H1 (cell line): ENCODE measurements at regions not wholly inside any gene's neighbourhood (a gene's known extent, or its start where the extent isn't known, plus 50 kb on each side); places are given as distances from the start of the nearest gene placed in this dataset.
A peak's percentile ranks its signal among the peaks of the same experiment; 100 is the strongest.

ENCODE experiments used
- CTCF ChIA-PET: fragments of 300-600 bp; sonication (Branson Sonifier 250); formaldehyde crosslinking; loops from one replicate; lab custom pipeline; 2021; ENCODE audit not compliant: partially characterized antibody; lab: Charles Lee
- POLR2A ChIA-PET: fragments of 300-600 bp; sonication (Branson Sonifier 250); formaldehyde crosslinking; loops from one replicate; lab custom pipeline; 2021; ENCODE audit warnings: inconsistent platforms; ENCODE audit not compliant: partially characterized antibody; lab: Charles Lee
- DNase-seq, 2 experiments: peaks; one replicate each; pipeline versions ENCODE4 v3.0.0 to v3.0.0-alpha.2; 2010 to 2022; ENCODE audit warnings: low spot score in 2 of 2, low read depth in 1 of 2, mixed read lengths in 1 of 2
- FAIRE-seq: peaks from 2 replicates; lab custom pipeline; 2011; peaks lifted over from hg19 to GRCh38; lab: Jason Lieb, UNC
- H2AFZ ChIP-seq: 2 replicates; pipeline ENCODE4 v1.8.1; 2012; ENCODE audit warnings: low read length, inconsistent platforms
- H2AK5ac ChIP-seq: 2 replicates; pipeline ENCODE4 v1.6.1; 2013; ENCODE audit warnings: low read depth, low read length
- H2BK120ac ChIP-seq: replicated peaks from 2 replicates; pipeline ENCODE3; 2013; ENCODE audit warnings: low read depth, low read length, inconsistent platforms
- H2BK12ac ChIP-seq: 2 replicates; pipeline ENCODE4 v1.6.1; 2013; ENCODE audit warnings: low read depth, low read length
- H2BK15ac ChIP-seq: 2 replicates; pipeline ENCODE4 v1.6.1; 2013; ENCODE audit warnings: low read length
- H2BK20ac ChIP-seq: 2 replicates; pipeline ENCODE4 v1.6.1; 2013; ENCODE audit warnings: low read length
- H2BK5ac ChIP-seq: 2 replicates; pipeline ENCODE4 v1.6.1; 2013; ENCODE audit warnings: low read depth, low read length
- H3K14ac ChIP-seq: 2 replicates; pipeline ENCODE4 v1.6.1; 2013; ENCODE audit warnings: inconsistent platforms; ENCODE audit not compliant: insufficient read length
- H3K18ac ChIP-seq: 2 replicates; pipeline ENCODE4 v1.6.1; 2013; ENCODE audit warnings: low read length; ENCODE audit errors: extremely low read depth
- H3K23ac ChIP-seq: 2 replicates; pipeline ENCODE4 v1.6.1; 2013; ENCODE audit warnings: inconsistent platforms; ENCODE audit not compliant: insufficient read length
- H3K23me2 ChIP-seq: 2 replicates; pipeline ENCODE4 v1.6.1; 2013; ENCODE audit warnings: low read depth, low read length
- H3K27ac ChIP-seq: 2 replicates; pipeline ENCODE4 v1.6.1; 2011; ENCODE audit warnings: low read depth, low read length, inconsistent platforms
- H3K27me3 ChIP-seq, 4 experiments: replicated peaks in 1 of 4; 1 replicate in 1 of 4; 2 replicates in 3 of 4; pipeline versions ENCODE4 v1.6.1 to v1.8.1; 2011 to 2013; ENCODE audit warnings: low read length in 3 of 4, mild to moderate bottlenecking in 3 of 4, inconsistent platforms in 2 of 4, mixed read lengths in 2 of 4, moderate library complexity in 1 of 4; ENCODE audit not compliant: control insufficient read depth in 3 of 4, insufficient read depth in 3 of 4; ENCODE audit errors: extremely low read depth in 1 of 4
- H3K36me3 ChIP-seq, 4 experiments: 2 replicates each; pipeline versions ENCODE4 v1.6.1 to v1.8.1; 2011 to 2013; ENCODE audit warnings: mild to moderate bottlenecking in 4 of 4, low read length in 3 of 4, moderate library complexity in 2 of 4, control low read depth in 1 of 4, inconsistent platforms in 1 of 4; ENCODE audit not compliant: insufficient read depth in 4 of 4, control insufficient read depth in 2 of 4
- H3K4ac ChIP-seq: replicated peaks from 2 replicates; pipeline ENCODE3; 2013; ENCODE audit warnings: low read length, low read depth, mixed read lengths, inconsistent platforms; ENCODE audit not compliant: insufficient read length
- H3K4me1 ChIP-seq, 4 experiments: replicated peaks in 1 of 4; 1 replicate in 1 of 4; 2 replicates in 3 of 4; pipeline versions ENCODE4 v1.6.1 to v1.8.1; 2011 to 2013; ENCODE audit warnings: low read length in 3 of 4, inconsistent platforms in 2 of 4, mixed read lengths in 1 of 4; ENCODE audit not compliant: insufficient read depth in 4 of 4, control insufficient read depth in 3 of 4
- H3K4me2 ChIP-seq, 2 experiments: 2 replicates each; pipeline versions ENCODE4 v1.6.1 to v1.8.1; 2011 to 2013; ENCODE audit warnings: low read depth in 2 of 2, low read length in 2 of 2, control low read depth in 1 of 2, inconsistent platforms in 1 of 2, mild to moderate bottlenecking in 1 of 2; ENCODE audit not compliant: insufficient read depth in 1 of 2
- H3K4me3 ChIP-seq, 4 experiments: fragments of 200-600, 300-600 bp in 1 of 4; sonication (generic), shearing (Covaris generic), sonication (Bioruptor Twin) in 1 of 4; 2 replicates each; pipeline versions ENCODE4 v1.5.1 to v1.8.1; 2011 to 2016; ENCODE audit warnings: low read length in 4 of 4, low read depth in 3 of 4, control low read depth in 2 of 4, inconsistent platforms in 2 of 4, mild to moderate bottlenecking in 2 of 4, mixed read lengths in 1 of 4, moderate library complexity in 1 of 4; ENCODE audit not compliant: insufficient read depth in 2 of 4; ENCODE audit errors: extremely low read depth in 1 of 4
- H3K56ac ChIP-seq: replicated peaks from 2 replicates; pipeline ENCODE3; 2013; ENCODE audit warnings: low read depth, mild to moderate bottlenecking, mixed read lengths, low read length, inconsistent platforms; ENCODE audit not compliant: insufficient read length
- H3K79me1 ChIP-seq: 2 replicates; pipeline ENCODE4 v1.6.1; 2013; ENCODE audit warnings: low read depth, low read length, control low read depth
- H3K79me2 ChIP-seq, 2 experiments: 2 replicates each; pipeline versions ENCODE4 v1.6.1 to v1.8.1; 2012 to 2013; ENCODE audit warnings: low read length in 2 of 2, mild to moderate bottlenecking in 2 of 2, inconsistent platforms in 1 of 2; ENCODE audit not compliant: insufficient read depth in 2 of 2, control insufficient read depth in 1 of 2
- H3K9ac ChIP-seq, 4 experiments: replicated peaks in 1 of 4; 1 replicate in 1 of 4; 2 replicates in 3 of 4; pipeline versions ENCODE4 v1.6.1 to v1.8.1; 2011 to 2013; ENCODE audit warnings: low read depth in 3 of 4, low read length in 3 of 4, control low read depth in 2 of 4, mild to moderate bottlenecking in 2 of 4, moderate library complexity in 2 of 4, inconsistent platforms in 1 of 4; ENCODE audit errors: extremely low read depth in 1 of 4
- H3K9me3 ChIP-seq, 2 experiments: 2 replicates each; pipeline versions ENCODE4 v1.6.1 to v1.8.1; 2012 to 2013; ENCODE audit warnings: mild to moderate bottlenecking in 2 of 2, moderate library complexity in 2 of 2, control low read depth in 1 of 2, inconsistent platforms in 1 of 2, low read depth in 1 of 2, low read length in 1 of 2, mixed read lengths in 1 of 2; ENCODE audit not compliant: insufficient read depth in 2 of 2
- H4K20me1 ChIP-seq, 2 experiments: replicated peaks in 1 of 2; 2 replicates each; pipeline versions ENCODE3 to v1.8.1; 2011 to 2013; ENCODE audit warnings: inconsistent platforms in 2 of 2, low read length in 2 of 2, mild to moderate bottlenecking in 1 of 2; ENCODE audit not compliant: insufficient read depth in 2 of 2, control insufficient read depth in 1 of 2
- H4K5ac ChIP-seq: 2 replicates; pipeline ENCODE4 v1.6.1; 2013; ENCODE audit warnings: low read length, low read depth, mixed read lengths, inconsistent platforms; ENCODE audit not compliant: insufficient read length
- H4K8ac ChIP-seq: 2 replicates; pipeline ENCODE4 v1.8.0; 2013; ENCODE audit warnings: mild to moderate bottlenecking, moderate library complexity, low read length, inconsistent platforms; ENCODE audit not compliant: insufficient read depth; ENCODE audit errors: extremely low read depth
- H4K91ac ChIP-seq: replicated peaks from 2 replicates; pipeline ENCODE3; 2013; ENCODE audit warnings: low read length, mixed read lengths, inconsistent platforms; ENCODE audit not compliant: insufficient read length
- CREB1 ChIP-seq: IDR thresholded peaks from 2 replicates; pipeline ENCODE4 v1.6.1; 2012; ENCODE audit warnings: inconsistent platforms
- TEAD4 ChIP-seq: IDR thresholded peaks from 2 replicates; pipeline ENCODE4 v1.6.1; 2012; ENCODE audit warnings: low read depth, low read length, inconsistent platforms, mixed read lengths
- WGBS, 2 experiments: shearing (Covaris generic) in 1 of 2; methylation state at CpG; one replicate each; pipeline versions ENCODE4 v1.1.6 to v1.1.7; 2013 to 2015; ENCODE audit warnings: low lambda C conversion rate in 2 of 2, mixed read lengths in 2 of 2, inconsistent platforms in 1 of 2, low coverage in 1 of 2, missing lambda C conversion rate in 1 of 2; ENCODE audit not compliant: insufficient replicate concordance in 2 of 2, insufficient coverage in 1 of 2, insufficient read length in 1 of 2; ENCODE audit errors: extremely low coverage in 1 of 2, missing lambda C conversion rate in 1 of 2; 5-methylcytosine and 5-hydroxymethylcytosine counted together

DNA sequence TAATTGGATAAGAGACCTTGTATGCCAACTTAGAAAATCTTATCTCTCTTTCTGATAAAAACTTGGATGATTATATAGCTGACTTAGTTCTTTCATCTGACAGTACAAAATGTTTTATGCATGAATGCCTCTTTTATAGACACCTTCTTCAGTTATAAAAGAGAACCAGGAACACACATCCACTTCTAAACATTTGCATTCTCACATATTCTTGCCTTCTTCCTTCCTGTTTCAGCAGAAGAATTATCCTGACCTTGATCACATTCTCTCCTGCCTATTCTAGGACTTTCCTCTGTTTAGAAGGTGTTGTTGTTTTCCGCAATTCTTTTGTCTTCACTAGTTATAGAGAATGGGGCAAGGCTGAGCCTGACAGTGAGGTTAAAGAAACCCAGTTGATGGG lies 80.9 kb downstream of the LARP7 start:
- Histone ChIP-seq H3K79me2 (peaks cover 0 to 62% of the 10 kb centered on the region in 2 experiments; a peak in 3 of 4 replicates), H4K5ac (peak overlapping the region; percentile 65), H3K14ac (no peak overlapping the region), H2BK12ac (no peak overlapping the region), H4K20me1 (no peaks in the 10 kb centered on the region), H3K23ac (no peak overlapping the region), H3K4me2 (no peak overlapping the region), H2BK20ac (no peak overlapping the region), H2BK5ac (no peak overlapping the region), H3K9ac (no peak overlapping the region), H3K79me1 (no peaks in the 10 kb centered on the region), H2BK15ac (no peak overlapping the region), H2BK120ac (no peak overlapping the region), H3K18ac (no peak overlapping the region), H2AK5ac (no peak overlapping the region; the same call in 1 of the 2 replicates), H4K8ac (no peak overlapping the region), H3K36me3 (peaks cover 0 to 5% (median 2%) of the 10 kb centered on the region in 4 experiments; a peak in 4 of 8 replicates), H3K23me2 (0 out of 2 replicates have a peak, but pooled peaks cover 1% of the 10 kb centered on the region), H2AFZ (no peak overlapping the region), H3K56ac (no peak overlapping the region), H3K4me3 (no peak overlapping the region), H3K27me3 (no peaks in the 10 kb centered on the region), H3K4me1 (no peaks in the 10 kb centered on the region), H3K27ac (no peak overlapping the region), H3K9me3 (no peaks in the 10 kb centered on the region), H3K4ac (no peak overlapping the region), H4K91ac (no peak overlapping the region)
- whole genome bisulfite sequencing, 2 experiments: 86% methylated on average over 1 of the region's 1 CpG; no CpG with 5 or more reads in 1 of the 2 experiments
- POLR2A ChIA-PET: interaction anchor here (0.7 to 4.7 kb wide), 5 partner anchors 7 to 63 kb away, joined by 3 to 26 read pairs (median 4); no protein-coding TSS in a partner anchor
- CTCF ChIA-PET: interaction anchor here (1.0 to 1.7 kb wide), 2 partner anchors 8 to 98 kb away, joined by 3 to 5 read pairs; no protein-coding TSS in a partner anchor
- DNase-seq: no peak
- no peak for FAIRE-seq
- TF ChIP-seq CREB1 (no peak), TEAD4 (no peak)
